Esophagus (tissue), 2 donors: ENCODE measurements at regions not wholly inside any gene's neighbourhood (a gene's known extent, or its start where the extent isn't known, plus 50 kb on each side); places are given as distances from the start of the nearest gene placed in this dataset.
"Not testable (repeated sequence)": the region's sequence is repeated elsewhere in the genome, so short reads cannot be mapped to it uniquely, and the experiment has no call there.

Experiments
- H3K27ac ChIP-seq, 2 donors: one replicate each; pipeline ENCODE4 v1.5.1; 2013; ENCODE audit warnings: low read depth in 2 of 2, mild to moderate bottlenecking in 2 of 2, inconsistent platforms in 1 of 2, low read length in 1 of 2, moderate library complexity in 1 of 2
- H3K27me3 ChIP-seq, 2 donors: one replicate each; pipeline ENCODE4 v1.6.1; 2013; ENCODE audit warnings: low read length in 2 of 2, control low read depth in 1 of 2, mild to moderate bottlenecking in 1 of 2; ENCODE audit not compliant: insufficient read depth in 2 of 2, control insufficient read depth in 1 of 2
- H3K36me3 ChIP-seq, 2 donors: one replicate each; pipeline ENCODE4 v1.6.1; 2013; ENCODE audit warnings: low read length in 1 of 2; ENCODE audit not compliant: control insufficient read depth in 2 of 2, insufficient read depth in 2 of 2
- H3K4me1 ChIP-seq, 2 donors: one replicate each; pipeline ENCODE4 v1.6.1; 2013; ENCODE audit warnings: low read length in 1 of 2; ENCODE audit not compliant: control insufficient read depth in 2 of 2, insufficient read depth in 2 of 2
- H3K4me3 ChIP-seq, 2 donors: one replicate each; pipeline ENCODE4 v1.5.1; 2013; ENCODE audit warnings: low read length in 2 of 2, mild to moderate bottlenecking in 2 of 2, low read depth in 1 of 2, moderate library complexity in 1 of 2
- H3K9me3 ChIP-seq, 2 donors: one replicate each; pipeline ENCODE4 v1.6.1; 2013; ENCODE audit warnings: mild to moderate bottlenecking in 2 of 2, low read depth in 1 of 2, low read length in 1 of 2, moderate library complexity in 1 of 2; ENCODE audit not compliant: control insufficient read depth in 2 of 2, insufficient read depth in 1 of 2
- WGBS, 2 donors: extraction: QIAGEN DNeasy Blood & Tissue Kit; methylation state at CpG; one replicate each; pipeline ENCODE4 v1.1.7; 2013; 5-methylcytosine and 5-hydroxymethylcytosine counted together
- donor health status: healthy with polysubstance abuse.
- donor health status: Bipolar disorder and iron deficiency.

GRCh38 chr14:82009993-82010392 is 476.3 kb upstream of the SEL1L start:
- H3K27ac ChIP-seq: no peak overlapping the region
- H3K9me3 ChIP-seq: peaks cover 0 to 5% of the 10 kb centered on the region in 2 donors
- H3K36me3 ChIP-seq: no peaks in the 10 kb centered on the region
- no peaks in the 10 kb centered on the region for H3K4me1 ChIP-seq
- H3K27me3 ChIP-seq: no peaks in the 10 kb centered on the region
- no peak overlapping the region for H3K4me3 ChIP-seq
- 73 to 88% methylated on average over 2 of the region's 2 CpGs for WGBS, 2 donors

DNA sequence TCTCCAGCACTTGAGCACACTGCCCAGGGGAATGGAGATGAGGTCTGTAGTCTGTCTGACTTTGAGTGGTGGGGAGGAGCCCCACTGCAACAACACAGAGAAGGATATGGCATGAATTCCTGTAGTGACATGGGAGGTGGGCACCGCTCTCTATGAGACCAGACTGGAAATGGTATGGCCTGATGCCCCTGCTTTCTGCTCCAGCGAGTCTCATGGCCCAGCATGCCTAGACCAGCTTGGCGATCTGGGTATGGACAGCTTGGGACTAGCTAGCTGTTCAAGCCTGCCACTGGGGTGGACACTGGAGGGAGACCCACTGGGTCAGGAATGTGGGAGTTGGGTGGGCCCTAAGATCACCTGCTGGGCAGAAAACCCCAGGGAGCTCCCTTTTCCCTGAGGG is 477.8 kb upstream of the SEL1L start:
- no peaks in the 10 kb centered on the region for H3K4me1 ChIP-seq
- H3K9me3 ChIP-seq: peaks cover 0 to 5% of the 10 kb centered on the region in 2 donors
- H3K27ac ChIP-seq: no peak overlapping the region
- H3K4me3 ChIP-seq: no peak overlapping the region
- WGBS, 2 donors: 93 to 95% methylated on average over 3 of the region's 3 CpGs
- no peaks in the 10 kb centered on the region for H3K27me3 ChIP-seq
- H3K36me3 ChIP-seq: no peaks in the 10 kb centered on the region

- no peak overlapping the region for H3K4me3 ChIP-seq
- no peak overlapping the region for H3K27ac ChIP-seq
- H3K27me3 ChIP-seq: no peaks in the 10 kb centered on the region
- no peaks in the 10 kb centered on the region for H3K36me3 ChIP-seq
- no peaks in the 10 kb centered on the region for H3K4me1 ChIP-seq
- peaks cover 0 to 3% of the 10 kb centered on the region in 2 donors for H3K9me3 ChIP-seq
- WGBS, 2 donors: 81 to 86% methylated on average over 1 of the region's 1 CpG
Observed at GRCh38 chr14:82029038-82029437, 495.4 kb upstream of the SEL1L start.

DNA sequence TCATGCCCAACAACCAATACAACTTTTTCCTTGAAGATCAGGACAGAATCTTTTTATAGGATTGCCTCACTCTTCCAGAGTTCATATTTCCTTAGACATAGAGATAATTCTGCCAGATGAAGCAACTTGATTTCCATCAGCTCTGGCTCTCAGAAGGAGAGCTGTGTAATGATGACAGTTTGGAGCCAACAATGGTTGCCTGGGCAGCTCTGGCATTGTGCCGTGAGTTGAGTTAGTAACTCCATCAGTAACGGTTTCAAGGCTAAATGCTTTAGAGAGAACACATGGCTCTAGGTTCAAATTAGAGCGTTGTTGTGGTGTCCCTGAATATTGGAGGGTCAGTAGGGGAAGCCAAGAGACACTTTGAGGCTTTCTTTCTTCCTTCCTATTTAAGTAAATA is 501.7 kb upstream of the SEL1L start:
- 60 to 78% methylated on average over 3 of the region's 3 CpGs for WGBS, 2 donors
- no peak overlapping the region for H3K4me3 ChIP-seq
- H3K9me3 ChIP-seq: no peaks in the 10 kb centered on the region
- no peak overlapping the region for H3K27ac ChIP-seq
- H3K27me3 ChIP-seq: no peaks in the 10 kb centered on the region
- H3K4me1 ChIP-seq: no peaks in the 10 kb centered on the region
- H3K36me3 ChIP-seq: no peaks in the 10 kb centered on the region

DNA sequence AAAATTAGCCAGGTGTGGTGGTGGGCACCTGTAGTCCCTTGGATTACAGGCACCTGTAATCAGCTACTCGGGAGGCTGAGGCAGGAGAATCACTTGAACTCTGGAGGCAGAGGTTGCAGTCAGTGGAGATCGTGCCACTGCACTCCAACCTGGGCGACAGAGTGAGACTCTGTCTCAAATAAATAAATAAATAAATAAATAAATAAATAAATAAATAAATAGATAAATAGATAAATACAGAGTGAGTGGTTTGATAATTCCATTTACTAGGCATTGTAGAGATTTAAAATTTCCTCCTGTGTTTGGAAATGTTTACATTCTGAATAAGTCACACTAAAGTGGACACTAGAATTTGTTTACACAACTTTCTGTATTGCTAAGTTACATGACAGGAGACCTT is 504.4 kb upstream of the SEL1L start:
- WGBS, 2 donors: 74 to 93% methylated on average over 3 of the region's 3 CpGs
- H3K4me1 ChIP-seq, H3K36me3 ChIP-seq, H3K4me3 ChIP-seq, H3K27me3 ChIP-seq, H3K27ac ChIP-seq, H3K9me3 ChIP-seq: not testable (repeated sequence)

- WGBS, 2 donors: 58 to 69% methylated on average over 1 of the region's 1 CpG
- H3K4me1 ChIP-seq: no peaks in the 10 kb centered on the region
- no peaks in the 10 kb centered on the region for H3K27me3 ChIP-seq
- no peaks in the 10 kb centered on the region for H3K36me3 ChIP-seq
- H3K9me3 ChIP-seq: no peaks in the 10 kb centered on the region
- H3K27ac ChIP-seq: no peak overlapping the region
- H3K4me3 ChIP-seq: no peak overlapping the region
Observed at GRCh38 chr14:82045339-82045738, 511.7 kb upstream of the SEL1L start.

- Histone ChIP-seq H3K4me3 (no peak overlapping the region), H3K27ac (no peak overlapping the region), H3K9me3 (no peaks in the 10 kb centered on the region), H3K4me1 (no peaks in the 10 kb centered on the region), H3K36me3 (no peaks in the 10 kb centered on the region), H3K27me3 (no peaks in the 10 kb centered on the region)
- WGBS, 2 donors: 51 to 53% methylated on average over 1 of the region's 1 CpG
Observed at GRCh38 chr14:82046512-82047226, 513.0 kb upstream of the SEL1L start.

DNA sequence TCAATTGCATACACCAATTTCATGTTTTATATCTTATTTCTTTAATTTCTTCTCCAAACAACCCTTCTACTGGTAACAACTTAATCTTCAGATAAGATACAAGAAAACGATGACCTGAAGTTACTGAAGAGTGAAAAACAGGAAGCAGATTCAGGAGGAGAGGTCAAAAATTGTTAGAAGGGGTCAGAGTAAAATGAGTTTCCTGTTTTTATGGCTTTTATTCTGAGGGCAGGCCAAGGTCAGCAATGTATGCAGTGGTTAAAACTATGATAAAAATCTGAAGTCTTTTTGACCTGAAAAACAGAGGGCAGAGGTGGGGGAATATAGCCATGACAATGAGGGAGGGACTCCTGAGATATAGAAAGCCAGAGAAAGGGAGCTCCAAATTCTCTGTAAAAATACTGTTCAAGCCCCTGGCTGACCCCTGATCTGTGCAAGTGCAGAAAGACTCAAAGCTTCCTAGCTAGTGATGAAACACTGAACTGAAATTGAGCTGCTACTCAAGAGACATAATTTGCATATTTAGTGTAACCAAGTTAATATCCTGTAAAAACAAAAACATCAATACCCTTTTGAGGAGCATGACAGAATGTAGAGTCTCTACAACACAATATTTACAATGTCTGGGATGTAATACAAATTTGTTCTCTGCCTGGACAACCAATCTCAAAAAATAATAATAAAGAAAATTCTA is 514.3 kb upstream of the SEL1L start:
- 37 to 38% methylated on average over 1 of the region's 1 CpG for WGBS, 2 donors
- Histone ChIP-seq H3K4me3 (no peak overlapping the region), H3K27me3 (no peaks in the 10 kb centered on the region), H3K9me3 (no peaks in the 10 kb centered on the region), H3K36me3 (no peaks in the 10 kb centered on the region), H3K27ac (no peak overlapping the region), H3K4me1 (no peaks in the 10 kb centered on the region)

DNA sequence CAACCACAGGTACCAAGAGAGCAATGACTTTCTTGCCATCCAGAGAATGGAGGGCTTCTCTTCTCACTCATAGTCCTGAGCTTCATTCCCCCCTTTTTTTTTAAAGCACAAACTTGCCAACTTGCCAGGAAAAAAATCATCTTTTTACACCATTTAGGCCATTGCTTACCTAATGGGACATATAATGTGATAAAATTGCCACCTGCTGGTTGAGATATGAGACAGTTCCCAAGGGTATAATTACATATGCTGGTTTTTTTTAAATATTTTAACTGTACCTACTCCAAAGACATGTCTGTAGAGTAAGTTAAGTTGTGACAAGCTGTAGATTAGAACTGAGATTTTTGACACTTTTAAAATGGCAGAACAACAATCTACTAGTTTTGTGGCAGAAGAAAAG is 519.1 kb upstream of the SEL1L start:
- Histone ChIP-seq H3K27me3 (no peaks in the 10 kb centered on the region), H3K4me1 (no peaks in the 10 kb centered on the region), H3K4me3 (no peak overlapping the region), H3K9me3 (no peaks in the 10 kb centered on the region), H3K27ac (no peak overlapping the region), H3K36me3 (no peaks in the 10 kb centered on the region)

- H3K4me1 ChIP-seq: no peaks in the 10 kb centered on the region
- no peaks in the 10 kb centered on the region for H3K27me3 ChIP-seq
- no peak overlapping the region for H3K27ac ChIP-seq
- 21% methylated on average over 1 of the region's 1 CpG for WGBS, 2 donors
- no peaks in the 10 kb centered on the region for H3K36me3 ChIP-seq
- H3K4me3 ChIP-seq: no peak overlapping the region
- no peaks in the 10 kb centered on the region for H3K9me3 ChIP-seq
Observed at GRCh38 chr14:82055515-82056115, 522.0 kb upstream of the SEL1L start.
